CD4-positive, alpha-beta T cell (primary cell): ENCODE measurements at regions not wholly inside any gene's neighbourhood (a gene's known extent, or its start where the extent isn't known, plus 50 kb on each side); places are given as distances from the start of the nearest gene placed in this dataset.

ENCODE experiments used
- ATAC-seq: fragments of 200-7000 bp; cut with Tn5 transposase; one replicate; pipeline ENCODE4 v1.10.0; 2022; ENCODE audit warnings: mild to moderate bottlenecking; ENCODE audit not compliant: poor library complexity
- CTCF ChIA-PET: fragments of 350-600 bp; sonication (Branson Sonifier 250); formaldehyde crosslinking; loops from one replicate; lab custom pipeline; 2021; ENCODE audit warnings: antibody characterized with exemption, inconsistent platforms; lab: Charles Lee
- POLR2A ChIA-PET: fragments of 350-600 bp; sonication (Branson Sonifier 250); formaldehyde crosslinking; loops from one replicate; lab custom pipeline; 2021; ENCODE audit warnings: antibody characterized with exemption, inconsistent platforms; lab: Charles Lee
- DNase-seq, 14 experiments: peaks; one replicate each; pipeline ENCODE4 v3.0.0-alpha.2; 2013 to 2020; ENCODE audit warnings: mixed read lengths in 2 of 14
- H3K27ac ChIP-seq, 2 donors: one replicate each; pipeline versions ENCODE4 v1.5.1 to v1.7.0; 2013; ENCODE audit warnings: low read length in 2 of 2, low read depth in 1 of 2, mild to moderate bottlenecking in 1 of 2
- H3K27me3 ChIP-seq, 2 experiments: 1 replicate in 1 of 2; 2 replicates in 1 of 2; pipeline versions ENCODE4 v1.6.1 to v1.7.0; 2013; ENCODE audit warnings: low read length in 2 of 2, control low read depth in 1 of 2, mild to moderate bottlenecking in 1 of 2, moderate library complexity in 1 of 2; ENCODE audit not compliant: insufficient read depth in 2 of 2, control insufficient read depth in 1 of 2
- H3K36me3 ChIP-seq: one replicate; pipeline ENCODE4 v1.6.1; 2013; ENCODE audit warnings: low read length, control low read depth; ENCODE audit not compliant: insufficient read depth
- H3K4me1 ChIP-seq: one replicate; pipeline ENCODE4 v1.6.1; 2013; ENCODE audit warnings: low read length, control low read depth; ENCODE audit not compliant: insufficient read depth
- H3K4me3 ChIP-seq: one replicate; pipeline ENCODE4 v1.5.1; 2013; ENCODE audit warnings: mild to moderate bottlenecking, low read length, moderate library complexity
- H3K9me3 ChIP-seq, 2 experiments: 1 replicate in 1 of 2; 2 replicates in 1 of 2; pipeline versions ENCODE4 v1.6.1 to v1.7.0; 2013; ENCODE audit warnings: low read length in 2 of 2, mild to moderate bottlenecking in 2 of 2, control low read depth in 1 of 2, moderate library complexity in 1 of 2; ENCODE audit not compliant: control insufficient read depth in 1 of 2, insufficient read depth in 1 of 2
- H3K27ac Mint-ChIP-seq: one replicate; pipeline ENCODE4 v1.8.0; 2020; ENCODE audit warnings: mixed read lengths
- H3K27me3 Mint-ChIP-seq: one replicate; pipeline ENCODE4 v1.8.0; 2021; ENCODE audit warnings: mixed read lengths
- H3K36me3 Mint-ChIP-seq: one replicate; pipeline ENCODE4 v1.8.0; 2021; ENCODE audit warnings: low read depth, mixed read lengths
- H3K4me1 Mint-ChIP-seq: one replicate; pipeline ENCODE4 v1.8.0; 2021; ENCODE audit warnings: low read depth, mixed read lengths
- H3K4me3 Mint-ChIP-seq: one replicate; pipeline ENCODE4 v1.8.0; 2020; ENCODE audit warnings: mild to moderate bottlenecking, mixed read lengths
- H3K9me3 Mint-ChIP-seq: one replicate; pipeline ENCODE4 v1.8.0; 2020; ENCODE audit warnings: mixed read lengths
- CTCF ChIP-seq: fragments of 200-600 bp; IDR thresholded peaks from one replicate; pipeline ENCODE4 v1.8.0; 2022; ENCODE audit warnings: antibody characterized with exemption, mild to moderate bottlenecking
- intact Hi-C, 2 experiments: fragments of 100-400 bp; cut with DNase I in 1 of 2; cut with micrococcal nuclease in 1 of 2; formaldehyde crosslinking; loops; one replicate each; pipeline versions ENCODE4 v1.15.1 to v1.9.0; 2023 to 2025; cut with DNase I, micrococcal nuclease

DNA sequence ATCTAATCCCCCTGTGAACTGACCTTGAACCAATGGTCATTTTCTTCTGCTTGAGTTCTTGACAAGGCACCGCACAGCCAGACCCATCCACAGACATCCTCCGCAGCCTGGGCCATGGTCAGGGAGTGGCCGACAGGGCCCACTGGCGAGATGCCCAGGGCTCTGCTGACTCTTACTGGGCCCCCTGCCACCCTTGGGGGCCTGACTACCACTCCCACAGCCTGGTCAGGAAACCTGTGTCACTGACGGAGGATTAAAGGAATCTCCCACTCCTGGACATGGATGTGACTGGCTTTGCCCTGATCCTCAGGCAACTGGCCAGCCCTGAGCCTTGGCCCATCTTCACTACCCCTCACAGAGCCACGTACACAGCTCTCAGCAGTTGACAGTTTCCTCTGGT, 50.4 kb upstream of the ENO4 start:
- no peak for ATAC-seq
- intact Hi-C loops = no loop called here

More for the DNA sequence above, 50.4 kb upstream of the ENO4 start:
- H3K27ac ChIP-seq = no peak overlapping the region
- H3K4me1 ChIP-seq = no peaks in the 10 kb centered on the region
- DNase-seq = no peak
- no peaks in the 10 kb centered on the region for H3K36me3 Mint-ChIP-seq
- peaks cover 0 to 7% of the 10 kb centered on the region in 2 experiments for H3K27me3 ChIP-seq
- H3K36me3 ChIP-seq = no peaks in the 10 kb centered on the region
- H3K4me3 ChIP-seq = no peak overlapping the region
- H3K27ac Mint-ChIP-seq = no peak overlapping the region
- H3K9me3 ChIP-seq = no peaks in the 10 kb centered on the region
- H3K27me3 Mint-ChIP-seq = peaks cover 53% of the 10 kb centered on the region
- no peak for TF ChIP-seq CTCF
- H3K9me3 Mint-ChIP-seq = no peaks in the 10 kb centered on the region
- H3K4me3 Mint-ChIP-seq = no peak overlapping the region
- ChIA-PET CTCF (no interaction called here), POLR2A (no interaction called here)
- H3K4me1 Mint-ChIP-seq = no peaks in the 10 kb centered on the region
